ENCODE measurements at regions not wholly inside any gene's neighbourhood (a gene's known extent, or its start where the extent isn't known, plus 50 kb on each side); places are given as distances from the start of the nearest gene placed in this dataset.

DNA sequence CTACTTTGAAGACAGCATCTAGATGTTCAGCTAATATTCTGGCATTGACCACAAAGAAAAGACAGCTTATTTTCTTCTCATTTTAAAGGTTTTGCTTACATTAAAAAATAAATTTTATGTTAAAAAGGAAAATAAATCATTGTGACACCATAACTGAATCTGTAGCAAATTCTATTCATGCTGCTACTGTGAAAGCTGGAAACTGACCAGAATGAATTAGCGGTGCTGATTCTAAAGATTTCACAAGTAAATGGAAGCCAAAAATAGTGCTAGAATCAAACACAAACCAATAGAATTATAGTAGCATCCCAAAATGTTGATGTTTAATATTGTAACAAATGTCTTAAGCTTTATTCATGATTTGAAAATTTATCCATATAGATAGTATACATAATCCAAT lies 850.0 kb upstream of the FBXO33 start:
- Histone ChIP-seq H3K4me1 (ENCODE audit: control insufficient read depth in 1 of 2, insufficient read depth in 2 of 2, low read depth in 1 of 2, low read length in 1 of 2) (no peaks in the 10 kb centered on the region), H2AFZ (ENCODE audit: low read depth) (no peak overlapping the region), H4K20me1 (ENCODE audit: insufficient read depth) (no peaks in the 10 kb centered on the region), H3K4me3 (ENCODE audit: low read depth in 2 of 2, low read length in 1 of 2) (no peak overlapping the region), H3K79me2 (ENCODE audit: insufficient read depth) (no peaks in the 10 kb centered on the region), H3K9me3 (no peaks in the 10 kb centered on the region), H3K27me3 (ENCODE audit: insufficient read depth) (no peaks in the 10 kb centered on the region), H3K9ac (no peak overlapping the region), H3F3A (replicated peaks; ENCODE audit: insufficient read depth) (no peaks in the 10 kb centered on the region), H3K27ac (ENCODE audit: low read depth in 2 of 2, low read length in 1 of 2) (no peak overlapping the region), H3K9me2 (no peaks in the 10 kb centered on the region), H3K36me3 (replicated peaks in 1 of 2; ENCODE audit: control insufficient read depth in 1 of 2, insufficient read depth in 2 of 2, low read length in 1 of 2) (no peaks in the 10 kb centered on the region), H3K4me2 (no peak overlapping the region)
- ChIA-PET CTCF (no interaction called here), POLR2A (no interaction called here)
- no peak for DNase-seq
- 0% methylated on average over 1 of the region's 1 CpG for WGBS (ENCODE audit: low lambda C conversion rate)
- no peak for TF ChIP-seq NFIC (IDR thresholded peaks at IDR 0.05; ENCODE audit: borderline replicate concordance)
- no peak for TF ChIP-seq JUND (IDR thresholded peaks at IDR 0.05)
- TF ChIP-seq YY1 (IDR thresholded peaks at IDR 0.05; ENCODE audit: low read depth): no peak
- TF ChIP-seq, protein P1, sequence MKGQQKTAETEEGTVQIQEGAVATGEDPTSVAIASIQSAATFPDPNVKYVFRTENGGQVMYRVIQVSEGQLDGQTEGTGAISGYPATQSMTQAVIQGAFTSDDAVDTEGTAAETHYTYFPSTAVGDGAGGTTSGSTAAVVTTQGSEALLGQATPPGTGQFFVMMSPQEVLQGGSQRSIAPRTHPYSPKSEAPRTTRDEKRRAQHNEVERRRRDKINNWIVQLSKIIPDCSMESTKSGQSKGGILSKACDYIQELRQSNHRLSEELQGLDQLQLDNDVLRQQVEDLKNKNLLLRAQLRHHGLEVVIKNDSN (IDR thresholded peaks at IDR 0.05; ENCODE audit: borderline replicate concordance, low read depth): no peak
- no peak for TF ChIP-seq POLR2AphosphoS5 (IDR thresholded peaks at IDR 0.05; ENCODE audit: low read depth, low read length)
- no peak for TF ChIP-seq MEF2A (IDR thresholded peaks at IDR 0.05; ENCODE audit: borderline replicate concordance, low read depth)
- TF ChIP-seq RXRA (IDR thresholded peaks at IDR 0.05; ENCODE audit: borderline replicate concordance, low read depth): no peak
- TF ChIP-seq RCOR1 (IDR thresholded peaks at IDR 0.05; ENCODE audit: low read length): no peak
- TF ChIP-seq FOSL2 (IDR thresholded peaks at IDR 0.05; ENCODE audit: borderline replicate concordance, low read depth): no peak
- TF ChIP-seq, protein P2, sequence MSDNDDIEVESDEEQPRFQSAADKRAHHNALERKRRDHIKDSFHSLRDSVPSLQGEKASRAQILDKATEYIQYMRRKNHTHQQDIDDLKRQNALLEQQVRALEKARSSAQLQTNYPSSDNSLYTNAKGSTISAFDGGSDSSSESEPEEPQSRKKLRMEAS (IDR thresholded peaks at IDR 0.05; ENCODE audit: low read depth): no peak
- TF ChIP-seq, protein P3, sequence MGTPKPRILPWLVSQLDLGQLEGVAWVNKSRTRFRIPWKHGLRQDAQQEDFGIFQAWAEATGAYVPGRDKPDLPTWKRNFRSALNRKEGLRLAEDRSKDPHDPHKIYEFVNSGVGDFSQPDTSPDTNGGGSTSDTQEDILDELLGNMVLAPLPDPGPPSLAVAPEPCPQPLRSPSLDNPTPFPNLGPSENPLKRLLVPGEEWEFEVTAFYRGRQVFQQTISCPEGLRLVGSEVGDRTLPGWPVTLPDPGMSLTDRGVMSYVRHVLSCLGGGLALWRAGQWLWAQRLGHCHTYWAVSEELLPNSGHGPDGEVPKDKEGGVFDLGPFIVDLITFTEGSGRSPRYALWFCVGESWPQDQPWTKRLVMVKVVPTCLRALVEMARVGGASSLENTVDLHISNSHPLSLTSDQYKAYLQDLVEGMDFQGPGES (IDR thresholded peaks at IDR 0.05; ENCODE audit: low read depth, low read length): no peak
- TF ChIP-seq, protein P4, sequence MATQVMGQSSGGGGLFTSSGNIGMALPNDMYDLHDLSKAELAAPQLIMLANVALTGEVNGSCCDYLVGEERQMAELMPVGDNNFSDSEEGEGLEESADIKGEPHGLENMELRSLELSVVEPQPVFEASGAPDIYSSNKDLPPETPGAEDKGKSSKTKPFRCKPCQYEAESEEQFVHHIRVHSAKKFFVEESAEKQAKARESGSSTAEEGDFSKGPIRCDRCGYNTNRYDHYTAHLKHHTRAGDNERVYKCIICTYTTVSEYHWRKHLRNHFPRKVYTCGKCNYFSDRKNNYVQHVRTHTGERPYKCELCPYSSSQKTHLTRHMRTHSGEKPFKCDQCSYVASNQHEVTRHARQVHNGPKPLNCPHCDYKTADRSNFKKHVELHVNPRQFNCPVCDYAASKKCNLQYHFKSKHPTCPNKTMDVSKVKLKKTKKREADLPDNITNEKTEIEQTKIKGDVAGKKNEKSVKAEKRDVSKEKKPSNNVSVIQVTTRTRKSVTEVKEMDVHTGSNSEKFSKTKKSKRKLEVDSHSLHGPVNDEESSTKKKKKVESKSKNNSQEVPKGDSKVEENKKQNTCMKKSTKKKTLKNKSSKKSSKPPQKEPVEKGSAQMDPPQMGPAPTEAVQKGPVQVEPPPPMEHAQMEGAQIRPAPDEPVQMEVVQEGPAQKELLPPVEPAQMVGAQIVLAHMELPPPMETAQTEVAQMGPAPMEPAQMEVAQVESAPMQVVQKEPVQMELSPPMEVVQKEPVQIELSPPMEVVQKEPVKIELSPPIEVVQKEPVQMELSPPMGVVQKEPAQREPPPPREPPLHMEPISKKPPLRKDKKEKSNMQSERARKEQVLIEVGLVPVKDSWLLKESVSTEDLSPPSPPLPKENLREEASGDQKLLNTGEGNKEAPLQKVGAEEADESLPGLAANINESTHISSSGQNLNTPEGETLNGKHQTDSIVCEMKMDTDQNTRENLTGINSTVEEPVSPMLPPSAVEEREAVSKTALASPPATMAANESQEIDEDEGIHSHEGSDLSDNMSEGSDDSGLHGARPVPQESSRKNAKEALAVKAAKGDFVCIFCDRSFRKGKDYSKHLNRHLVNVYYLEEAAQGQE (IDR thresholded peaks at IDR 0.05; ENCODE audit: low read depth, low read length): no peak
- TF ChIP-seq TCF12 (IDR thresholded peaks at IDR 0.05): no peak
- TF ChIP-seq CHD2 (IDR thresholded peaks at IDR 0.05; ENCODE audit: low read length, partially characterized antibody): no peak
- TF ChIP-seq, protein P5, sequence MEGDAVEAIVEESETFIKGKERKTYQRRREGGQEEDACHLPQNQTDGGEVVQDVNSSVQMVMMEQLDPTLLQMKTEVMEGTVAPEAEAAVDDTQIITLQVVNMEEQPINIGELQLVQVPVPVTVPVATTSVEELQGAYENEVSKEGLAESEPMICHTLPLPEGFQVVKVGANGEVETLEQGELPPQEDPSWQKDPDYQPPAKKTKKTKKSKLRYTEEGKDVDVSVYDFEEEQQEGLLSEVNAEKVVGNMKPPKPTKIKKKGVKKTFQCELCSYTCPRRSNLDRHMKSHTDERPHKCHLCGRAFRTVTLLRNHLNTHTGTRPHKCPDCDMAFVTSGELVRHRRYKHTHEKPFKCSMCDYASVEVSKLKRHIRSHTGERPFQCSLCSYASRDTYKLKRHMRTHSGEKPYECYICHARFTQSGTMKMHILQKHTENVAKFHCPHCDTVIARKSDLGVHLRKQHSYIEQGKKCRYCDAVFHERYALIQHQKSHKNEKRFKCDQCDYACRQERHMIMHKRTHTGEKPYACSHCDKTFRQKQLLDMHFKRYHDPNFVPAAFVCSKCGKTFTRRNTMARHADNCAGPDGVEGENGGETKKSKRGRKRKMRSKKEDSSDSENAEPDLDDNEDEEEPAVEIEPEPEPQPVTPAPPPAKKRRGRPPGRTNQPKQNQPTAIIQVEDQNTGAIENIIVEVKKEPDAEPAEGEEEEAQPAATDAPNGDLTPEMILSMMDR (IDR thresholded peaks at IDR 0.05): no peak
